ENCODE measurements at regions not wholly inside any gene's neighbourhood (a gene's known extent, or its start where the extent isn't known, plus 50 kb on each side); places are given as distances from the start of the nearest gene placed in this dataset.

DNA sequence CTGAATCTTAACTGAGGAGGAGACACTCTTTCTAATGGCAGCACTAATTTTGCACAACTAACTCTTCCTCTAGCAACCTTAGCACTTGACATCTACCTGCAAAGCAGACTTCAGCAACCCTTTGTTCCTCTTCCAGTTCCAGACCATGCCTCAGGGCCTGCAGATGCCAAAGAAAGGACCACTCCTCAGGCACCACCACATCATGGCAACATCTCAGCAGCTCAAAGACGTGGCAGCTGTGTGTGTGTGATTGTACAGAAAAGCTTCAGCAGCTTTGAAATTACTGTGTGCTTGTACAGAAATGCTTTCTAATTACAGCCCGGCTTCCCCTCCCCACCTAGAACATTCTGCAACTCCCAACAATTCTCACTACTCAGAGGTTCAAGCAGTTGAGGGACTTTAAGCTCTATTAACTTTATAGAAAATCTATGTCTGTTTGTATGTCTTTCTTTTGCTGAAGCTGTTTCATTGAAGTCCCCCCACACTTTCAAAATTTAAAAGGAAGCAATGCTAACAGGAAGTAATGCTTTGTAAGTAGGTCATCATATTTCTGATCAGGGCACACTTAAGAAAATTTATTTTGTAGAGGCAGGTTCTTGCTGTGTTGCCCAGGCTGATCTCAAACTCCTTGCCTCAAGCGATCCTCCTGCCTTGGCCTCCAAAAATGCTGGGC, 115.2 kb downstream of the CD47 start:
- no peak for DNase-seq
- Histone ChIP-seq H2AFZ (no peak overlapping the region), H3K4me2 (ENCODE audit: unreplicated experiment) (no peak overlapping the region), H3F3A (ENCODE audit: insufficient read depth) (no peaks in the 10 kb centered on the region; the same call in 1 of the 2 replicates), H3K27ac (no peak overlapping the region), H3K9me3 (ENCODE audit: low read depth) (no peaks in the 10 kb centered on the region), H3K9me2 (ENCODE audit: insufficient read depth) (no peaks in the 10 kb centered on the region), H3K4me1 (ENCODE audit: insufficient read depth) (no peaks in the 10 kb centered on the region), H3K9ac (no peak overlapping the region), H3K27me3 (replicated peaks; ENCODE audit: insufficient read depth) (no peaks in the 10 kb centered on the region), H4K20me1 (ENCODE audit: insufficient read depth) (no peaks in the 10 kb centered on the region), H3K36me3 (ENCODE audit: low read depth) (no peaks in the 10 kb centered on the region), H3K4me3 (no peak overlapping the region), H3K79me2 (ENCODE audit: insufficient read depth) (no peaks in the 10 kb centered on the region)
- TF ChIP-seq EZH2phosphoT487 (IDR thresholded peaks at IDR 0.05; ENCODE audit: insufficient read depth, low read depth) (no peak), EZH2 (IDR thresholded peaks at IDR 0.05; ENCODE audit: insufficient read depth, poor library complexity, severe bottlenecking) (no peak)
- in situ Hi-C loops (cut with MboI), result no loop called here
- 66 to 71% methylated on average over 3 of the region's 3 CpGs for WGBS, 2 experiments (ENCODE audit: low coverage in 1 of 2, low lambda C conversion rate in 2 of 2, missing lambda C conversion rate in 2 of 2)

DNA sequence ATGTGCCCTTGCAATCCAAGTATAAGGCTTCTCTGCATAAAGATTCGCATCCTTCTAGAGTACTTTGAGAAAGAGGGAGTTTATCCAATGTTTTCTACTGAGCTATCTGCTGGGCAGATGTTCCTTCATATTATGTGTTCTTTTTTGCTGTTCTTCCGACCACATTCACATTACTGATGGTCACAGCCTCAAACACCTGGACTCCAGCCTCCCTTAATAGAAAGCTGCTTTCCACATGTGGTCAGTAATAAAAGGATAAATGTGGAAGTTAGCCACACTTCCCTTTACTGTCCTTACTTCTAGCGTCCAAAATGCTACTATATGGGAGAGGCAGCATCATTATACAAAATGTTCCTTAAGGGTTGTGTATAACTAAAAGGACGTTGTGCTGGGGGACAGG, 116.9 kb downstream of the CD47 start:
- no peaks in the 10 kb centered on the region for H3K4me1 ChIP-seq (ENCODE audit: insufficient read depth)
- WGBS, 2 experiments (ENCODE audit: low coverage in 1 of 2, low lambda C conversion rate in 2 of 2, missing lambda C conversion rate in 2 of 2), result 90 to 92% methylated on average over 4 of the region's 4 CpGs
- in situ Hi-C loops (cut with MboI), result no loop called here

DNA sequence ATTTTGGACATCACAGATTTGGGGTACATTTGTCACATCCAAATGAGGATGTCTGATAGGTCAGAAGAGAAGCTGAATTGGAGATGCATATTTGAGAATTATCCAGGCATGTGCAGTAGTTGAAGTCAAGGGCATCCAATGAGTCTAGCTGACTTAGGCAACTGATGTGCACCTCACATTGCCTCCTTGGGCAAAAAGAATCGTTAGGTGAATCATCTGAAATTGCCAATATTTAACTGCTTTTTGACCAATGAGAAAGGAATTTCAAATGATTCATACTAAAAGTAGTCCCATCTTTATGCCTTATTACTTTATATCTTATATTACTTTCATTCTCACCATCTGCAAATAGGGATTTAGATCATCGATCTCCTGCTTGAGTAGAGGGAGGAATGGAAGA, 117.7 kb downstream of the CD47 start:
- Histone ChIP-seq H3K9me2 (ENCODE audit: insufficient read depth) (no peaks in the 10 kb centered on the region), H2AFZ (no peak overlapping the region), H3K4me1 (ENCODE audit: insufficient read depth) (no peaks in the 10 kb centered on the region), H3K27ac (no peak overlapping the region), H3K4me2 (ENCODE audit: unreplicated experiment) (no peak overlapping the region), H3K4me3 (no peak overlapping the region), H3K27me3 (replicated peaks; ENCODE audit: insufficient read depth) (no peaks in the 10 kb centered on the region), H3K9ac (no peak overlapping the region), H3K9me3 (ENCODE audit: low read depth) (no peaks in the 10 kb centered on the region), H3F3A (ENCODE audit: insufficient read depth) (no peaks in the 10 kb centered on the region; the same call in 1 of the 2 replicates), H3K36me3 (ENCODE audit: low read depth) (no peaks in the 10 kb centered on the region), H4K20me1 (ENCODE audit: insufficient read depth) (no peaks in the 10 kb centered on the region), H3K79me2 (ENCODE audit: insufficient read depth) (no peaks in the 10 kb centered on the region)
- 23% methylated on average over 2 of the region's 2 CpGs for WGBS, 2 experiments (ENCODE audit: low coverage in 1 of 2, low lambda C conversion rate in 2 of 2, missing lambda C conversion rate in 2 of 2)
- TF ChIP-seq EZH2 (IDR thresholded peaks at IDR 0.05; ENCODE audit: insufficient read depth, poor library complexity, severe bottlenecking), result no peak
- TF ChIP-seq EZH2phosphoT487 (IDR thresholded peaks at IDR 0.05; ENCODE audit: insufficient read depth, low read depth), result no peak
- in situ Hi-C loops (cut with MboI), result no loop called here
- DNase-seq, result peak; percentile 44

More for the DNA sequence above, 116.9 kb downstream of the CD47 start:
- H3K36me3 ChIP-seq (ENCODE audit: low read depth), result no peaks in the 10 kb centered on the region
- no peak overlapping the region for H2AFZ ChIP-seq
- no peaks in the 10 kb centered on the region for H3K27me3 ChIP-seq (replicated peaks; ENCODE audit: insufficient read depth)
- H3K4me2 ChIP-seq (ENCODE audit: unreplicated experiment), result no peak overlapping the region
- H3K9me2 ChIP-seq (ENCODE audit: insufficient read depth), result no peaks in the 10 kb centered on the region
- H3K27ac ChIP-seq, result no peak overlapping the region
- DNase-seq, result no peak
- no peaks in the 10 kb centered on the region for H3K9me3 ChIP-seq (ENCODE audit: low read depth)
- H3F3A ChIP-seq (ENCODE audit: insufficient read depth), result no peaks in the 10 kb centered on the region; the same call in 1 of the 2 replicates
- no peaks in the 10 kb centered on the region for H3K79me2 ChIP-seq (ENCODE audit: insufficient read depth)
- no peaks in the 10 kb centered on the region for H4K20me1 ChIP-seq (ENCODE audit: insufficient read depth)
- no peak for TF ChIP-seq EZH2phosphoT487 (IDR thresholded peaks at IDR 0.05; ENCODE audit: insufficient read depth, low read depth)
- H3K9ac ChIP-seq, result no peak overlapping the region
- no peak overlapping the region for H3K4me3 ChIP-seq

DNA sequence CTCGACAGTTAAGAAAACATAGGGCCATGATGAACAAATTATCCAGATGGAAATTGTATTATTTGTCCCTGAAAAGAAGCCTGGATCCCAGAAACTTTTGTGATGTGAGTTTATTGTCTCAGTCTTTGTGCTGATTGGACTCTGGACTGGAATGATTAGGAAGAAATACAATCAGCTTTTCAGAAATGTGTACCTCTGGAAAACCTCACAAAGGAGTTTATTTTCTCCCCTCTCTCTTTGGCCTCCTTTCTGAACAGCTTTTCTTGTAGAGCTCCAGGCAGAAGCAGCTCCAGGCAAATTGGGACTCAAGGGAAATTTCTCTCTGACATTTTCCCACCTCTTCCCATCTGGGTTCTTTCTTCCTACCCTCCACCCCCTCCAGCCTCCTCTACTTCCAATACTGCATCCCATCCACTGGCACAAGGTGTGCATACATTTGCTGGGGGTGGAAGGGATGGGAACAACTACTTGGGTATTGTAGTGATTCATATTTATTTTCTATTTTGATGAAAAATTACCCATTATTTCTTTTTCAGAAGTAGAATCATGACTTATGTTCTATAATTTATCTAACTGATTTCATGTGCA, 119.7 kb downstream of the CD47 start:
- Histone ChIP-seq H3K9me2 (ENCODE audit: insufficient read depth) (no peaks in the 10 kb centered on the region), H3K27me3 (replicated peaks; ENCODE audit: insufficient read depth) (no peaks in the 10 kb centered on the region), H3K79me2 (ENCODE audit: insufficient read depth) (no peaks in the 10 kb centered on the region), H2AFZ (no peak overlapping the region), H3K4me2 (ENCODE audit: unreplicated experiment) (no peak overlapping the region), H3K9ac (no peak overlapping the region), H3K4me3 (no peak overlapping the region), H3K4me1 (ENCODE audit: insufficient read depth) (no peaks in the 10 kb centered on the region), H3K27ac (no peak overlapping the region), H3F3A (ENCODE audit: insufficient read depth) (no peaks in the 10 kb centered on the region; the same call in 1 of the 2 replicates), H4K20me1 (ENCODE audit: insufficient read depth) (no peaks in the 10 kb centered on the region), H3K9me3 (ENCODE audit: low read depth) (no peaks in the 10 kb centered on the region), H3K36me3 (ENCODE audit: low read depth) (no peaks in the 10 kb centered on the region)
- TF ChIP-seq EZH2phosphoT487 (IDR thresholded peaks at IDR 0.05; ENCODE audit: insufficient read depth, low read depth) (no peak), EZH2 (IDR thresholded peaks at IDR 0.05; ENCODE audit: insufficient read depth, poor library complexity, severe bottlenecking) (no peak)
- WGBS, 2 experiments (ENCODE audit: low coverage in 1 of 2, low lambda C conversion rate in 2 of 2, missing lambda C conversion rate in 2 of 2), result 14 to 15% methylated on average over 1 of the region's 1 CpG
- DNase-seq, result no peak
- in situ Hi-C loops (cut with MboI), result no loop called here
